ENCODE measurements at regions not wholly inside any gene's neighbourhood (a gene's known extent, or its start where the extent isn't known, plus 50 kb on each side); places are given as distances from the start of the nearest gene placed in this dataset.

DNA sequence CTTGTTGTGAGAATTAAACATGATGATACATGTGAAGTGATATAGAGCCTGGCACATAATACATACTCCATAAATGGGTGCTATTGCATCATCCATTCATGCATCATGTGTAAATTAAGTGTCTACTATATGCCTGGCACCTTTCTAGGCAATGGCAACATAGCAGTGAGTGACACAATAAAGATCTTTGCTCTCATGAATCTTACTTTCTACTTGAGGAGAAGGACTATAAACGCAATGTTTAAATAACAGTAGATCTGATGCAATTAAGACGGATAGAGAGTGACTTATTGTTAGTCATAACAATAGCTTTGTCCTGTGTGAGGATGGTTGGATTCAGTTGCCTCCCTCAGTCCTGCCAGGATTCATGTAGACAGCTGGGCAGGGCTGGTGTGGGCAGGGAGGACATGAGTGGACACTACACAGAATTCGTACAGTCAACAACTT, 88.4 kb upstream of the NPAS2 start:
- Histone ChIP-seq H3K4me3 (ENCODE audit: insufficient read depth, low read depth, low read length) (no peak overlapping the region), H3K36me3 (replicated peaks; ENCODE audit: control insufficient read depth, insufficient read depth, low read length) (no peaks in the 10 kb centered on the region), H3K27me3 (ENCODE audit: control insufficient read depth, insufficient read depth, low read length) (no peaks in the 10 kb centered on the region; the same call in 1 of the 2 replicates)
- no peak for DNase-seq

DNA sequence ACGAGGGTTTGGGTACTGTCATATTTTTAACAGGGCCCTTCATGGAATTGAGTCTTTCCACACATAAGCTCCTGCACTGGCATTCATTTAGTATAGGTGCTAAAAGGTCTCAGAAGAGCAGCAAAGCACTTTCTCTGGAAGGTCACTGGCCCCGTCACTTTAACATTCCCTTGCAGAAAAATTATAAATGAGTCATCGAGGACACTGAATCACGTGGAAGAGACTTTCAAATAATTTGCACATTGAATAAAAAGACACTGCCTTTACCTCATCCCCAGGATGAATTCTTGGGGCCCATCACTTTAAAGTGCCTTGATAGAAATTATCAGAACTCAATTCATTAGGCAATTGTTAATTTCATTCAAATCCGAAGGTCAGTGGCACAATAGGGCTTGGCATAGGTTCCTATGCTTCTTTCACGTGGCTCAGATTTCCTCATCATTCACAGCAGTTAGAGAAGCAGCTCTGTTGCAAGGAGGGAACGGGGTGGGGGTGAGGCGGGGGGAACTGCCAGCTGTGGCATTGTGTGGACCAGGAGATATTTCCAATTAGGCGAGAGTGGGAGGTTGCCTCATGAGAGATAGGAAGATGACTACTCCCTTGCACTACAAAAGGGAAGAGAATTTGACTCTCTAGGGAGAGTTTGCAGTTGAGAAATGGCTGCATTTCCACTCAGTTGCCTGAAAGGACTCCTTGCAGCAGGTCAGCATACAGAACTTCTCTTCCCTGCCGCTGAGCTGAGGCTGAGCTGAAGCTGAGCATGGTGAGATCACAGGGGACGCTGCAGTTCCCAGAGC, 86.3 kb upstream of the NPAS2 start:
- Histone ChIP-seq H3K27me3 (ENCODE audit: control insufficient read depth, insufficient read depth, low read length) (no peaks in the 10 kb centered on the region; the same call in 1 of the 2 replicates), H3K36me3 (replicated peaks; ENCODE audit: control insufficient read depth, insufficient read depth, low read length) (no peaks in the 10 kb centered on the region), H3K4me3 (ENCODE audit: insufficient read depth, low read depth, low read length) (no peak overlapping the region)
- DNase-seq, result no peak

DNA sequence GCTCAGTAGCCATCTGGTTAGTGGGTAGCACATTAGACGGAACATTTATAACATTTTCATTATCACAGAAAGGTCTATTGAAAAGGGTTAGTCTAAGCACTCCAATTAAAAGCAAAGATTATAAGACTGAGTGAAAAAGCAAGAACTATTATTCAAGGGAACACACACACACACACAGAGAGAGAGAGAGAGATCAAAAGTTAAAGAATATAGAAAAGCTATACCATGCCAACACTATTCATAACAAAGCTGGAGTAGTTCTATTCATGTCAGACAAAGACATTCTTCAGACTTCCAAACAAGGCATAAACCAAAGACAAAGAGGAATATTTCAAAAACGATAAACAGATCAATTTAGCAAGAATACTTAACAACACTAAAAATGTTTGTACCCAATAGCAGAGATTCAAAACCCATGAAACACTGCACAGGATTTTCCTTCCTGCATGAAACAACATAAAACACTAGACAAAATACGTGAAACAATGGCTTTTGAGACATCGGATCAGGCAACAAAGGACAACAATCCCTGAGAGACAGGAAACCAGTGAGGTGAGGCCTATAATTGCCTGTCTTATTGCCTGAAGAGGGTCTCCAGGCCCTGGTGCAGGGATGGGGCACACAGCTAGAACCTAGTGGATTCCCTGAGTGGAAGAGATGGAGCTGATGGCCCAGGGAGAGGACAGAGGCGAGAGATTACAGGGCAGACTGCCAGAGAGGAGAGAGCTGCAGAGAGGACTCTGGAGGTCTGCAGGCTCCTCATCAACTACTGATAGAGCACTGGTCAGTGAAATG, 83.6 kb upstream of the NPAS2 start:
- no peaks in the 10 kb centered on the region; the same call in 1 of the 2 replicates for H3K27me3 ChIP-seq (ENCODE audit: control insufficient read depth, insufficient read depth, low read length)
- H3K36me3 ChIP-seq (replicated peaks; ENCODE audit: control insufficient read depth, insufficient read depth, low read length), result no peaks in the 10 kb centered on the region
- DNase-seq, result no peak
- no peak overlapping the region for H3K4me3 ChIP-seq (ENCODE audit: insufficient read depth, low read depth, low read length)

GRCh38 chr2:100739735-100740432, 80.1 kb upstream of the NPAS2 start:
- no peaks in the 10 kb centered on the region for H3K27me3 ChIP-seq (ENCODE audit: control insufficient read depth, insufficient read depth, low read length)
- no peak overlapping the region for H3K4me3 ChIP-seq (ENCODE audit: insufficient read depth, low read depth, low read length)
- H3K36me3 ChIP-seq (replicated peaks; ENCODE audit: control insufficient read depth, insufficient read depth, low read length), result no peaks in the 10 kb centered on the region
- DNase-seq, result no peak

- no peak for DNase-seq
- no peaks in the 10 kb centered on the region for H3K27me3 ChIP-seq (ENCODE audit: control insufficient read depth, insufficient read depth, low read length)
- no peak overlapping the region for H3K4me3 ChIP-seq (ENCODE audit: insufficient read depth, low read depth, low read length)
- H3K36me3 ChIP-seq (replicated peaks; ENCODE audit: control insufficient read depth, insufficient read depth, low read length), result no peaks in the 10 kb centered on the region
These were observed 78.1 kb upstream of the NPAS2 start for GRCh38 chr2:100741880-100742276.

GRCh38 chr2:100742277-100743254, 77.4 kb upstream of the NPAS2 start:
- no peak overlapping the region for H3K4me3 ChIP-seq (ENCODE audit: insufficient read depth, low read depth, low read length)
- DNase-seq, result no peak
- no peaks in the 10 kb centered on the region for H3K36me3 ChIP-seq (replicated peaks; ENCODE audit: control insufficient read depth, insufficient read depth, low read length)
- no peaks in the 10 kb centered on the region for H3K27me3 ChIP-seq (ENCODE audit: control insufficient read depth, insufficient read depth, low read length)

- no peaks in the 10 kb centered on the region for H3K36me3 ChIP-seq (replicated peaks; ENCODE audit: control insufficient read depth, insufficient read depth, low read length)
- H3K27me3 ChIP-seq (ENCODE audit: control insufficient read depth, insufficient read depth, low read length), result no peaks in the 10 kb centered on the region
- no peak overlapping the region for H3K4me3 ChIP-seq (ENCODE audit: insufficient read depth, low read depth, low read length)
- no peak for DNase-seq
These were observed 76.2 kb upstream of the NPAS2 start for GRCh38 chr2:100743741-100744140.

DNA sequence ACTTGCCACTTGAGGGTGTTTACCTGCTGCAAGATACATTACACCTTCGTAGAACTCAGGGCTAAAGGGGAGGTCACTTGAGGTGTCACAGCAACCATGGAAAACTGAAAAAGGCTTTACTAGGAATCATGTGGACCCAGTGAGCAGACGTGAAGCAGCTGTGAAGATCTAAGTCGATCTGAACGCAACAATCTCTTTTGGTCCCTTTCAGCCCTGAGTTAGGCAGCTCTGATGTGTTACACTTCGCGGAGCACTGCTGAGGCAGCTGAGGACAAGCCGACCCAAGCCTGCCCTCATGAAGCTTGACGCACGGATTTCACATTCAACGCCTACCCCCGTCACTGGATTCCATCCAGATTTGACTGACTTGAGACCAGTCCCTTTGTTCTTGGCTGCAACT, 75.8 kb upstream of the NPAS2 start:
- H3K4me3 ChIP-seq (ENCODE audit: insufficient read depth, low read depth, low read length), result no peak overlapping the region
- no peaks in the 10 kb centered on the region for H3K27me3 ChIP-seq (ENCODE audit: control insufficient read depth, insufficient read depth, low read length)
- H3K36me3 ChIP-seq (replicated peaks; ENCODE audit: control insufficient read depth, insufficient read depth, low read length), result no peaks in the 10 kb centered on the region
- no peak for DNase-seq

- DNase-seq, result no peak
- no peaks in the 10 kb centered on the region for H3K27me3 ChIP-seq (ENCODE audit: control insufficient read depth, insufficient read depth, low read length)
- no peaks in the 10 kb centered on the region for H3K36me3 ChIP-seq (replicated peaks; ENCODE audit: control insufficient read depth, insufficient read depth, low read length)
- H3K4me3 ChIP-seq (ENCODE audit: insufficient read depth, low read depth, low read length), result no peak overlapping the region
These were observed 75.3 kb upstream of the NPAS2 start for GRCh38 chr2:100744589-100744988.

DNA sequence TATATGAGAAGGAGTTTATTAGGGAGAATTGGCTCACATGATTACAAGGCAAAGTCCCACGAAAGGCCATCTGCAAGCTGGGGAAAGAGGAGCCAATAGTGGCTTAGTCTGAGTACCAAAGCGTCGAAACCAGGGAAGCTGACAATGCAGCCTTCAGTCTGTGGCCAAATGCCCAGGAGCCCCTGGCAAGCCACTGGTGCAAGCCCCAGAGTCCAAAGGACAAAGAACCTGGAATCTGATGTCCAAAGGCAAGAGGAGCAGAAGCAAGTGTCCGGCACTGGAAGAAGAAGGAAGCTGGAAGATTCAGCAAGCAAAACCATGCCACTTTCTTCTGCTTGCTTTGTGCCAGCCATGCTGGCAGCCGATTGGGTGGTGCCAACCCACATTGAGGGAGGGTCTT, 74.3 kb upstream of the NPAS2 start:
- Histone ChIP-seq H3K27me3 (ENCODE audit: control insufficient read depth, insufficient read depth, low read length) (no peaks in the 10 kb centered on the region), H3K36me3 (replicated peaks; ENCODE audit: control insufficient read depth, insufficient read depth, low read length) (no peaks in the 10 kb centered on the region), H3K4me3 (ENCODE audit: insufficient read depth, low read depth, low read length) (no peak overlapping the region)
- DNase-seq, result no peak

DNA sequence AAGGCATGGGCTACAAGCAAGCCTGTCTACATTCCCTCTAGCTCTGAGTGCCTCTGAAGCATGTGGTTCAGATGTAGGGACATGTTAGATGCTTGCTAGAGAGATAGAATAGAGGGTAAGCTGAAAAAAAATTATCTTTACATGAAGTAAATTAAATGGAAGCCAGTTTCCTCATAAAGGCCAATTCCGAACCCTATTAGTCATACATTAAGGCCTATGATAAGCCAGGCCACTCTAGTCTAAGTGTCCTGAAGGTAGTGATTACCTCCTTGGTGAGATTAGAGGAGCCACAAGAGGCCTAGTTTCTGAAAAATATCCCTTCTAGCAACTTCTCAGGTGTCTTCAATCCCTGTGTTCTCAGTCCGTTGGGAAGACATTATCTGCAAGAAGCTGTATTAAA, 72.4 kb upstream of the NPAS2 start:
- H3K4me3 ChIP-seq (ENCODE audit: insufficient read depth, low read depth, low read length), result no peak overlapping the region
- H3K36me3 ChIP-seq (replicated peaks; ENCODE audit: control insufficient read depth, insufficient read depth, low read length), result no peaks in the 10 kb centered on the region
- no peaks in the 10 kb centered on the region for H3K27me3 ChIP-seq (ENCODE audit: control insufficient read depth, insufficient read depth, low read length)
- no peak for DNase-seq

GRCh38 chr2:100747996-100748615, 71.8 kb upstream of the NPAS2 start:
- Histone ChIP-seq H3K27me3 (ENCODE audit: control insufficient read depth, insufficient read depth, low read length) (no peaks in the 10 kb centered on the region), H3K4me3 (ENCODE audit: insufficient read depth, low read depth, low read length) (no peak overlapping the region), H3K36me3 (replicated peaks; ENCODE audit: control insufficient read depth, insufficient read depth, low read length) (no peaks in the 10 kb centered on the region)
- no peak for DNase-seq

DNA sequence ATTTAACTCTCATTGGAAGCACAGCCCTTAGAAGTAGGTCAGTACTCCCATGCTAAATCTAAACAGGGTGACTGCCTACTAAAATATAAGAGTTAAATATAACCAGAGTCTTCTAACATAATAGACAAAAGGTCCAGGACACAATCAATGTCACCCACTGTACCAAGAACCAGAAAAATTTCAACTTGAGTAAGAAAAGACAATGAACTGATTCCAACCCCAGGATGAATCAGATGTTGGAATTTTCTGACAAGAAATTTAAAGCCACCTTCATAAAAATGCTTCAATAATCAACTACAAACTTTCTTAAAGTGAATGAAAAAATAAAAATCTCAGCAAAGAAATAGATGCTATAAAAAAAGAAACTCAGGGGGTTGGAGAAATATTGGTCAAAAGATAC, 71.3 kb upstream of the NPAS2 start:
- H3K36me3 ChIP-seq (replicated peaks; ENCODE audit: control insufficient read depth, insufficient read depth, low read length), result no peaks in the 10 kb centered on the region
- H3K27me3 ChIP-seq (ENCODE audit: control insufficient read depth, insufficient read depth, low read length), result no peaks in the 10 kb centered on the region
- H3K4me3 ChIP-seq (ENCODE audit: insufficient read depth, low read depth, low read length), result no peak overlapping the region
- no peak for DNase-seq

Measured in H7 (cell line).